B cell (primary cell): ENCODE measurements at regions not wholly inside any gene's neighbourhood (a gene's known extent, or its start where the extent isn't known, plus 50 kb on each side); places are given as distances from the start of the nearest gene placed in this dataset.

Experiments
- ATAC-seq: fragments of 200-7000 bp; cut with Tn5 transposase; one replicate; pipeline ENCODE4 v1.10.0; 2021; ENCODE audit warnings: low read depth, mild to moderate bottlenecking, moderate number of reproducible peaks, moderate library complexity
- CTCF ChIA-PET: fragments of 350-600 bp; sonication (Branson Sonifier 250); formaldehyde crosslinking; loops from one replicate; lab custom pipeline; 2021; ENCODE audit warnings: antibody characterized with exemption, inconsistent platforms; lab: Charles Lee
- POLR2A ChIA-PET: fragments of 350-600 bp; sonication (Branson Sonifier 250); formaldehyde crosslinking; loops from one replicate; lab custom pipeline; 2021; ENCODE audit warnings: antibody characterized with exemption; lab: Charles Lee
- DNase-seq: peaks from one replicate; pipeline ENCODE4 v3.0.0; 2013
- H2AFZ ChIP-seq: 2 replicates; pipeline ENCODE4 v1.6.1; 2012; ENCODE audit warnings: mild to moderate bottlenecking, low read depth, low read length; ENCODE audit not compliant: insufficient read depth, poor library complexity, severe bottlenecking
- H3K27ac ChIP-seq, 2 donors: 1 replicate in 1 of 2; 2 replicates in 1 of 2; pipeline ENCODE4 v1.5.1; 2012 to 2013; ENCODE audit warnings: low read length in 2 of 2, mild to moderate bottlenecking in 2 of 2, moderate library complexity in 1 of 2
- H3K27me3 ChIP-seq, 4 experiments: fragments of 200-600 bp in 1 of 4; sonication (generic) in 1 of 4; replicated peaks in 1 of 4; 1 replicate in 2 of 4; 2 replicates in 2 of 4; pipeline versions ENCODE4 v1.6.1 to v1.7.0; 2013 to 2016; ENCODE audit warnings: low read length in 3 of 4, mild to moderate bottlenecking in 2 of 4, mixed read lengths in 1 of 4, moderate library complexity in 1 of 4; ENCODE audit not compliant: insufficient read depth in 4 of 4, control insufficient read depth in 3 of 4; ENCODE audit errors: control extremely low read depth in 1 of 4
- H3K36me3 ChIP-seq, 2 experiments: replicated peaks in 1 of 2; 1 replicate in 1 of 2; 2 replicates in 1 of 2; pipeline versions ENCODE4 v1.6.1 to v1.7.1; 2013; ENCODE audit warnings: low read length in 1 of 2; ENCODE audit not compliant: insufficient read depth in 2 of 2, control insufficient read depth in 1 of 2; ENCODE audit errors: control extremely low read depth in 1 of 2, extremely low read depth in 1 of 2
- H3K4me1 ChIP-seq, 2 donors: fragments of 200-600 bp in 1 of 2; sonication (generic) in 1 of 2; 1 replicate in 1 of 2; 2 replicates in 1 of 2; pipeline versions ENCODE4 v1.5.1 to v1.6.1; 2013 to 2017; ENCODE audit warnings: low read length in 2 of 2; ENCODE audit not compliant: control insufficient read depth in 2 of 2, insufficient read depth in 2 of 2
- H3K4me2 ChIP-seq: replicated peaks from 2 replicates; pipeline ENCODE3; 2012; ENCODE audit warnings: mild to moderate bottlenecking, low read depth, low read length; ENCODE audit not compliant: poor library complexity, severe bottlenecking
- H3K4me3 ChIP-seq, 5 experiments: fragments of 200-600 bp in 1 of 5; sonication (generic) in 1 of 5; 1 replicate in 3 of 5; 2 replicates in 2 of 5; pipeline versions ENCODE4 v1.5.1 to v1.7.0; 2011 to 2016; ENCODE audit warnings: low read length in 4 of 5, mild to moderate bottlenecking in 4 of 5, low read depth in 2 of 5, control low read depth in 1 of 5, moderate library complexity in 1 of 5; ENCODE audit not compliant: insufficient read depth in 1 of 5; ENCODE audit errors: control extremely low read depth in 1 of 5, extremely low read depth in 1 of 5
- H3K79me2 ChIP-seq: fragments of 200-600 bp; sonication (generic); one replicate; pipeline ENCODE4 v1.6.0; 2016; ENCODE audit warnings: low read length; ENCODE audit not compliant: control insufficient read depth, insufficient read depth
- H3K9ac ChIP-seq: fragments of 200-600 bp; sonication (generic); 2 replicates; pipeline ENCODE4 v1.6.1; 2017; ENCODE audit warnings: mild to moderate bottlenecking, low read length, moderate library complexity
- H3K9me3 ChIP-seq, 3 donors: one replicate each; pipeline versions ENCODE4 v1.6.1 to v1.7.1; 2013; ENCODE audit warnings: low read length in 2 of 3; ENCODE audit not compliant: control insufficient read depth in 2 of 3, insufficient read depth in 1 of 3; ENCODE audit errors: control extremely low read depth in 1 of 3
- H4K20me1 ChIP-seq: 2 replicates; pipeline ENCODE4 v1.6.0; 2012; ENCODE audit warnings: mild to moderate bottlenecking, low read length; ENCODE audit not compliant: insufficient read depth, control insufficient read depth, poor library complexity, severe bottlenecking
- H3K27ac Mint-ChIP-seq: one replicate; pipeline ENCODE4 v1.8.0; 2021; ENCODE audit warnings: mixed read lengths
- H3K27me3 Mint-ChIP-seq: one replicate; pipeline ENCODE4 v1.8.0; 2021; ENCODE audit warnings: mixed read lengths
- H3K4me1 Mint-ChIP-seq: one replicate; pipeline ENCODE4 v1.8.0; 2021; ENCODE audit warnings: mixed read lengths
- H3K4me3 Mint-ChIP-seq: one replicate; pipeline ENCODE4 v1.8.0; 2021; ENCODE audit warnings: mixed read lengths
- H3K9me3 Mint-ChIP-seq: one replicate; pipeline ENCODE4 v1.8.0; 2022; ENCODE audit warnings: mixed read lengths; ENCODE audit not compliant: insufficient read depth
- EZH2 ChIP-seq: IDR thresholded peaks from 2 replicates; pipeline ENCODE4 v1.6.1; 2012; ENCODE audit warnings: borderline replicate concordance, low read depth, mild to moderate bottlenecking, moderate library complexity, low read length; ENCODE audit not compliant: insufficient read depth, poor library complexity, severe bottlenecking
- WGBS: methylation state at CpG from one replicate; pipeline ENCODE4 v1.1.5; 2013; ENCODE audit warnings: missing lambda C conversion rate; ENCODE audit not compliant: insufficient coverage; 5-methylcytosine and 5-hydroxymethylcytosine counted together
- intact Hi-C: fragments of 100-400 bp; cut with micrococcal nuclease; formaldehyde crosslinking; loops from one replicate; pipeline ENCODE4 v1.10.0; 2022
- TF ChIP-seq, protein P1 (sequence below): fragments of 200-600 bp; IDR thresholded peaks from one replicate; pipeline ENCODE4 v1.8.0; 2022; ENCODE audit warnings: antibody characterized with exemption, mild to moderate bottlenecking

DNA sequence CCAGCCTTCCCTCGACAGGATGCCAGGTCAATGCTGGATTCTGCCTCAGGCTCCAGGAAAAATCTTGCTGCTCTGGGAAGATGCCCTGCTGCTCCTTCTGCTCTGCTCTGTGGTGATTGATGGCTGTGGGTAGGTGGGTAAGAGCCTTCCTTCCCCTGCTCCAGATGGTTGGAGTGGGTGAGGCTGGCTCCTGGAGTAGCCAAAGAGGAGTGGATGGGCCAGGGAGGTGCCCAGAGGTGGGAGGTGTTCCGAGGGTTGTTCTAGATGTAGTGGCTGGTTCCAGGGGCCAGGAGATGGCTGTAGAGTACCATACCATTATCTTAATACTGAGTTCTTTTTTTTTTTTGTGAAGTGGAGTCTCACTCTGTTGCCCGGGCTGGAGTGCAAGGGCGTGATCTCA lies 99.6 kb upstream of the THY1 start:
- H3K4me3 ChIP-seq, result no peak overlapping the region
- no peaks in the 10 kb centered on the region for H4K20me1 ChIP-seq
- POLR2A ChIA-PET, result no interaction called here
- H3K36me3 ChIP-seq, result no peaks in the 10 kb centered on the region
- H3K4me1 ChIP-seq, result peaks cover 7 to 13% of the 10 kb centered on the region in 2 donors
- no peak overlapping the region for H3K4me3 Mint-ChIP-seq
- CTCF ChIA-PET, result no interaction called here
- no peak overlapping the region for H2AFZ ChIP-seq
- no peak overlapping the region for H3K4me2 ChIP-seq
- no peaks in the 10 kb centered on the region for H3K79me2 ChIP-seq
- TF ChIP-seq, protein P1, sequence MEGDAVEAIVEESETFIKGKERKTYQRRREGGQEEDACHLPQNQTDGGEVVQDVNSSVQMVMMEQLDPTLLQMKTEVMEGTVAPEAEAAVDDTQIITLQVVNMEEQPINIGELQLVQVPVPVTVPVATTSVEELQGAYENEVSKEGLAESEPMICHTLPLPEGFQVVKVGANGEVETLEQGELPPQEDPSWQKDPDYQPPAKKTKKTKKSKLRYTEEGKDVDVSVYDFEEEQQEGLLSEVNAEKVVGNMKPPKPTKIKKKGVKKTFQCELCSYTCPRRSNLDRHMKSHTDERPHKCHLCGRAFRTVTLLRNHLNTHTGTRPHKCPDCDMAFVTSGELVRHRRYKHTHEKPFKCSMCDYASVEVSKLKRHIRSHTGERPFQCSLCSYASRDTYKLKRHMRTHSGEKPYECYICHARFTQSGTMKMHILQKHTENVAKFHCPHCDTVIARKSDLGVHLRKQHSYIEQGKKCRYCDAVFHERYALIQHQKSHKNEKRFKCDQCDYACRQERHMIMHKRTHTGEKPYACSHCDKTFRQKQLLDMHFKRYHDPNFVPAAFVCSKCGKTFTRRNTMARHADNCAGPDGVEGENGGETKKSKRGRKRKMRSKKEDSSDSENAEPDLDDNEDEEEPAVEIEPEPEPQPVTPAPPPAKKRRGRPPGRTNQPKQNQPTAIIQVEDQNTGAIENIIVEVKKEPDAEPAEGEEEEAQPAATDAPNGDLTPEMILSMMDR, result no peak
- TF ChIP-seq EZH2, result no peak
- no peak overlapping the region for H3K27ac ChIP-seq
- no peak overlapping the region for H3K27ac Mint-ChIP-seq
- no peak for ATAC-seq
- intact Hi-C loops, result no loop called here
- 92% methylated on average over 2 of the region's 4 CpGs for WGBS
- no peak overlapping the region for H3K9ac ChIP-seq
- H3K9me3 Mint-ChIP-seq, result no peaks in the 10 kb centered on the region
- peaks cover 9% of the 10 kb centered on the region for H3K27me3 Mint-ChIP-seq
- no peak for DNase-seq
- no peaks in the 10 kb centered on the region for H3K9me3 ChIP-seq
- H3K4me1 Mint-ChIP-seq, result peaks cover 17% of the 10 kb centered on the region
- peaks cover 0 to 3% (median 0%) of the 10 kb centered on the region in 4 experiments for H3K27me3 ChIP-seq

GRCh38 chr11:119521551-119521950 lies 98.6 kb upstream of the THY1 start:
- H3K4me3 Mint-ChIP-seq, result no peak overlapping the region
- 95% methylated on average over 11 of the region's 11 CpGs for WGBS
- Histone ChIP-seq H3K79me2 (no peaks in the 10 kb centered on the region), H4K20me1 (no peaks in the 10 kb centered on the region), H3K9ac (no peak overlapping the region), H3K4me3 (no peak overlapping the region), H2AFZ (no peak overlapping the region), H3K36me3 (no peaks in the 10 kb centered on the region), H3K4me2 (no peak overlapping the region), H3K4me1 (peaks cover 7 to 13% of the 10 kb centered on the region in 2 donors), H3K9me3 (no peaks in the 10 kb centered on the region), H3K27me3 (peaks cover 0 to 3% (median 0%) of the 10 kb centered on the region in 4 experiments), H3K27ac (no peak overlapping the region)
- TF ChIP-seq, protein P1, result no peak
- no peak for TF ChIP-seq EZH2
- POLR2A ChIA-PET, result no interaction called here
- H3K4me1 Mint-ChIP-seq, result peaks cover 17% of the 10 kb centered on the region
- intact Hi-C loops, result no loop called here
- no peak overlapping the region for H3K27ac Mint-ChIP-seq
- ATAC-seq, result no peak
- H3K27me3 Mint-ChIP-seq, result peaks cover 11% of the 10 kb centered on the region
- H3K9me3 Mint-ChIP-seq, result no peaks in the 10 kb centered on the region
- DNase-seq, result no peak
- CTCF ChIA-PET, result no interaction called here
